SJSA1 (cell line): ENCODE measurements at regions not wholly inside any gene's neighbourhood (a gene's known extent, or its start where the extent isn't known, plus 50 kb on each side); places are given as distances from the start of the nearest gene placed in this dataset.

Experiments
- DNase-seq, 2 experiments: peaks; one replicate each; pipeline ENCODE4 v3.0.0-alpha.2; 2015 to 2020; ENCODE audit warnings: low spot score in 2 of 2, low read depth in 1 of 2
- H3K27ac ChIP-seq: fragments of 250-450 bp; sonication (Bioruptor Pico); 2 replicates; pipeline ENCODE4 v1.5.1; 2020; ENCODE audit warnings: mild to moderate bottlenecking, moderate library complexity
- H3K27me3 ChIP-seq: fragments of 250-450 bp; sonication (Bioruptor Pico); replicated peaks from 2 replicates; pipeline ENCODE4 v1.5.1; 2020; ENCODE audit warnings: mild to moderate bottlenecking, moderate library complexity
- H3K36me3 ChIP-seq: fragments of 250-450 bp; sonication (Bioruptor Pico); 2 replicates; pipeline ENCODE4 v1.5.1; 2020; ENCODE audit warnings: mild to moderate bottlenecking
- H3K4me1 ChIP-seq: fragments of 250-450 bp; sonication (Bioruptor Pico); replicated peaks from 2 replicates; pipeline ENCODE4 v1.6.1; 2021; ENCODE audit warnings: mild to moderate bottlenecking
- H3K4me3 ChIP-seq: fragments of 250-450 bp; sonication (Bioruptor Pico); 2 replicates; pipeline ENCODE4 v1.5.1; 2020; ENCODE audit warnings: mild to moderate bottlenecking
- H3K9me3 ChIP-seq: fragments of 250-450 bp; sonication (Bioruptor Pico); replicated peaks from 2 replicates; pipeline ENCODE4 v1.5.1; 2020; ENCODE audit warnings: mild to moderate bottlenecking

DNA sequence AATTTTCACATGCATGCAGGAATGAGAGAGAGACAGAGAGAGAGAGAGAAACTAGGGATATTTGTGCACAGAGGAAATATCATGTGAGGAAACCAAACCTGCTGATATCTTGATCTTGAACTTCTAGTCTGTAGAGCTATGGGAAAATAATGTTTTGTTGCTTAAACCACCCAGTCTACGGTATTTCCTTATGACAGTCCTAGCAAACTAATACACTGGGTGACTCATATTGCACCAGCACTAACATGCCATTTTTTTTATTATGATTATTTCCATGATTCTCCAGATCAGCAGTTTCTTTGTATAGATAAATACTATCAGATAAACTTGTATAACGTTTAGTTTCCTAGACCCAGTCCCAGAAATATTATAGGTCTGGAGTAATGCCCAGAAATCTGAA, 1259.0 kb downstream of the ZPLD1 start:
- Histone ChIP-seq H3K9me3 (no peaks in the 10 kb centered on the region), H3K36me3 (no peaks in the 10 kb centered on the region), H3K27me3 (no peaks in the 10 kb centered on the region), H3K4me1 (no peaks in the 10 kb centered on the region), H3K4me3 (no peak overlapping the region), H3K27ac (no peak overlapping the region)
- DNase-seq = no peak

DNA sequence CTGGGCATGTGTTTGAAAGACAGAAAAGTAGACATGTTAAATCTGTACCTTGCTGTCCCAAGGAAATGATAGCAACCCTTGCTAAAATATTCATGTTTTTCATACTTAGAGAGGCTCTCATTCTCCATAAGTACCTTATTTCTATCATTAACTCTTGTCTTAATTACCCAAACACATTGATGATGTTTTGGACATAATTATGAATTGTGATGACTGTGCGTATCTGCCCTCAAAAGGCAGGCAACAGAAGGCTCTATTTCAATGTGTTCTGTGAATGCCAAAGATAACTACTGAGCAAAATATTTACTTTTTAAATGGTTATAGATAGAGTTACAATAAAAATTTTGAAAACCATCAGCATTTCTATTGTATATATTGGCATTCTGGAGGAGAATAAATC, 1263.8 kb downstream of the ZPLD1 start:
- Histone ChIP-seq H3K27ac (no peak overlapping the region), H3K4me1 (no peaks in the 10 kb centered on the region), H3K9me3 (no peaks in the 10 kb centered on the region), H3K27me3 (no peaks in the 10 kb centered on the region), H3K36me3 (no peaks in the 10 kb centered on the region), H3K4me3 (no peak overlapping the region)
- DNase-seq = no peak

DNA sequence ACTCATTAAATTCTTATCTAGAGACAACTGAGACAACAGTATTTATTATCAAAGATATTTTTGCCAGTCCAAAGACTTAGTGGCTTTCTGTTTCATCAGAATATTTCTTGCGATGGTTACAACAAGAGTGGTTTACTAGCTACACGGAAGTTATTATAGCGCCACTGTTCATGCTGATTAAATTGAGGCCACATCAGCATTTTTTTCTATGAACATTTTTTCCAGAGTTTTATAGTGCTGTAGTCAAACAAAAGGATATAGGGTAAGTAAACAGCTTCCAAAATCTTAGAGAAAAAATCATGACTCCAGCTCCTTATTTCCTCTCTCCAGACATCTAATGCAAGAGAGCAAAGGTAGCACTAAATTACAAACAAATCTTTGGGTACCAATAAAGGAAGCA, 1264.4 kb downstream of the ZPLD1 start:
- no peak overlapping the region for H3K27ac ChIP-seq
- H3K4me3 ChIP-seq = no peak overlapping the region
- H3K4me1 ChIP-seq = no peaks in the 10 kb centered on the region
- no peaks in the 10 kb centered on the region for H3K9me3 ChIP-seq
- H3K36me3 ChIP-seq = no peaks in the 10 kb centered on the region
- no peaks in the 10 kb centered on the region for H3K27me3 ChIP-seq
- DNase-seq = no peak

DNA sequence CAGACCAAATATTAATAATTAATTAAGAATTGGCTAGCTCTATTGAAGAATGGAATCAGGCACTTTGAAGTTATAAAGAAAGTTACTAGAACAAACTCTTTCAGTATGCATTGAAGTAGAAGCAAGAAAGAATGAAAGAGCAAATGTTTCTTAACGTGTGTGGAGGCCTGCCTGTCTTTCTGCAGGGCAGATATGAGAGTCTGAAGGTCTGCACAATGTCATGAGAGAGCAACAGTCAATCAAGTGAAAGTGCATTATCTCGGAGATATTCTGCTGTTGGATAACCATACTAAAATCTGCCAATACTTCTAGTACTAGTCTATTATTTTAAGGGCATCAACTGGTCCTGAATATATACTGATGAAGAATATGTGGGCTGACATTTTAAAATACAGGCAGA, 1270.8 kb downstream of the ZPLD1 start:
- no peak for DNase-seq
- Histone ChIP-seq H3K4me1 (no peaks in the 10 kb centered on the region), H3K27ac (no peak overlapping the region), H3K4me3 (no peak overlapping the region), H3K27me3 (no peaks in the 10 kb centered on the region), H3K9me3 (no peaks in the 10 kb centered on the region), H3K36me3 (no peaks in the 10 kb centered on the region)

DNA sequence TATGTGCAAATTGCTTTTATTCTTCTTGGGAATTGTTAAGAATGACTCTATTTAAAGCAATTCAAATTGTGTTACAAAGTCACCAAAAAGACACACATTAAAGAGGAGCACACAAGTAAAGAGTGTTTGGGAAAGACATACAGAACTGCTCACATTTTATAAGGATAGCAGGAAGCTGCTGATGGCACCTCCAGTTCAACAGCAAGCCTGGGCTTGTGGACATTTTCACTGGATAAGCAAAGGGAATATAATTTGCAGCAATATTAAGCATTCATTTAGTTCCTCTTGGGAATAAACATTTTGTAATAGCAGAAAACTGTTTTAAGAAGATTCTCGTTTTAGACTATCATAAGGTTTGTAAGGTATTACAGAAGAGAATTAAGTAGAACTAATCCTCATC, 1271.9 kb downstream of the ZPLD1 start:
- H3K4me1 ChIP-seq = no peaks in the 10 kb centered on the region
- no peaks in the 10 kb centered on the region for H3K9me3 ChIP-seq
- no peaks in the 10 kb centered on the region for H3K27me3 ChIP-seq
- DNase-seq = no peak
- no peak overlapping the region for H3K27ac ChIP-seq
- no peaks in the 10 kb centered on the region for H3K36me3 ChIP-seq
- no peak overlapping the region for H3K4me3 ChIP-seq

DNA sequence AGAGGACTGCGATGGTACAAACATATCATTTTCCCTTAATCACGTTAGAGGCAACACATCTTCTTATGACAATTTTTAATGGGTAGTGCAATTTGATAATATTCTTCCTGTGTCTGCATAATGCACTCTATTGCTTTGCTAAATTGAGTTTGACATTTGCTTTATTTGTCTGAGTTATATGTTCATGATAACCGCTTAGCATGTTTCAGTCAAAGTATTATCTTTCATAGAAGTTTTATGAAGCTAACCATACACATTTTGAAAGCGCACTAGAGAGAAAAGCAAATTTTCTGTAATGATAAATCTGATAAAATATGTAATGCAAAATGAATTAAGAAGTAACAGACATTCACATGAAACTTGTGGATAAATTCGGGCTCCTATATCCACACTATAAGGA, 1276.9 kb downstream of the ZPLD1 start:
- no peak for DNase-seq
- Histone ChIP-seq H3K9me3 (no peaks in the 10 kb centered on the region), H3K4me1 (no peaks in the 10 kb centered on the region), H3K27ac (no peak overlapping the region), H3K27me3 (no peaks in the 10 kb centered on the region), H3K4me3 (no peak overlapping the region), H3K36me3 (no peaks in the 10 kb centered on the region)

DNA sequence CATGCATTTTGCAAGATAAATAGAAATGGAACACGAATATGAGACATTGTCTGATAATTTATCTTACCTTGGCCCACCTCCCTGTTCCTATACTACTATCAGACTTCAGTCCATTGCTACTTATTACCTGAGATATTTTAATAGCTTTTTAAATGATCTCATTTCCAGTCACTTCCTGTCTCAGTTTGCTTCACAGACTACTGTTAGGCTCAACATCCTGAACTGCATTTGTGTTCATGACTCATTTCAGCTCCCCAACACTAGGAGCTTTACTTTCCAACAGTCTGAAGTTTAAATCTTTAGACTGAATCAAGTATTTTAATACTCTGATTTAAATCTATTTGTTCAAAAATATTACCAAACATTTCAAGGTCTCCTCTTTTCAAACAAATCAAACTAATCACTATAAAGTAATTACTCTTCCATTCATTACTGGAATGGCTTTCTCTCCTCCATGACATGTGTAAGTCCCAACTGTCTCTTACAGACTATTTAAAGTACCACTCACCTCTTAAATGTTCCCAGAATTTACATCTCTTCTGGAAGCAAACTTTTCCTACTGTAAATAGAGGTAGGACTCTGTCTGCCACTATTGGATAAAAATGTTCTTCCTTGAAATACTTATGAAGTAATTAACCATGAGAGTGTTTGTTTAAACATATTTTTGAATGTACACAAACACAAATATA, 1277.6 kb downstream of the ZPLD1 start:
- no peaks in the 10 kb centered on the region for H3K27me3 ChIP-seq
- no peaks in the 10 kb centered on the region for H3K9me3 ChIP-seq
- no peaks in the 10 kb centered on the region for H3K4me1 ChIP-seq
- no peak overlapping the region for H3K27ac ChIP-seq
- no peak overlapping the region for H3K4me3 ChIP-seq
- no peaks in the 10 kb centered on the region for H3K36me3 ChIP-seq
- DNase-seq = no peak

DNA sequence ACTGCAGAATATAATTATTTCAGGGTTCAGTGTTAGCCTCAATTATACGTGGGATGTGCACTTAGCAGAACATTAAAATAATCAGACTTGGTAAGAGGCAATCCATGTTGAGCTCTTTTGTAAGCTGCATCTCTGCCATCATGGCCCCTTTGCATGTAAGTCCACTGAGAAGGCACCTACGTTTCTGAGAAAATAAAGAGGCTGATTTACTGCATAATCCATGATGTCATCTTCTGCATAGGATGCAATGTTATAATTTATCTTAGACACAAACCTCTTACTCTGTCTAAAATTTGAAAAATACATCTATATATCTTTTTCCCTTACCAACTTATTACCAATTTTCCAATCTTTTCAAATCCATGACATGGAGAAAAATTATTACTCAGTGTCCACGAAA, 1294.7 kb downstream of the ZPLD1 start:
- H3K27ac ChIP-seq = no peak overlapping the region
- DNase-seq = no peak
- no peaks in the 10 kb centered on the region for H3K27me3 ChIP-seq

DNA sequence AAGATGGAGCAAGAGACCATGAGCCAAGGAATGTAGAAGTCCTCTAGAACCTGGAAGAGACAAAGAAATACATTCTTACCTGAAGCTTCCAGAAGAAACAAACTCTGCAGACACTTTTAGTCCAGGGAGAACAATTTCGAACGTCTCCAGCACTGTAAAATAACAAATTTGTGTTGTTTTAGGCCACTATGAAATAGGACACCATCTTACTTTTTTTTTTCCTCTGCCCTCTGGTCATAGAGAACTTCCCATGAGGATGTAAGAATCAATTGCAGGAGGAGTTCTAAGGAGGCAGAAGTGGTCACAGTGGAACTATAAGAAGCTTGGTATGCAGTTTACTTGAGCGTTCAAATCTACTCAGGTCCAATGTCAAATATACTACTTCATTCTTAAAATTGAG, 1295.9 kb downstream of the ZPLD1 start:
- Histone ChIP-seq H3K4me1 (no peaks in the 10 kb centered on the region), H3K9me3 (no peaks in the 10 kb centered on the region), H3K36me3 (no peaks in the 10 kb centered on the region), H3K27ac (no peak overlapping the region), H3K4me3 (no peak overlapping the region), H3K27me3 (no peaks in the 10 kb centered on the region)
- no peak for DNase-seq

More for the DNA sequence above, 1294.7 kb downstream of the ZPLD1 start:
- no peaks in the 10 kb centered on the region for H3K9me3 ChIP-seq
- H3K4me1 ChIP-seq = no peaks in the 10 kb centered on the region
- H3K4me3 ChIP-seq = no peak overlapping the region
- H3K36me3 ChIP-seq = no peaks in the 10 kb centered on the region

DNA sequence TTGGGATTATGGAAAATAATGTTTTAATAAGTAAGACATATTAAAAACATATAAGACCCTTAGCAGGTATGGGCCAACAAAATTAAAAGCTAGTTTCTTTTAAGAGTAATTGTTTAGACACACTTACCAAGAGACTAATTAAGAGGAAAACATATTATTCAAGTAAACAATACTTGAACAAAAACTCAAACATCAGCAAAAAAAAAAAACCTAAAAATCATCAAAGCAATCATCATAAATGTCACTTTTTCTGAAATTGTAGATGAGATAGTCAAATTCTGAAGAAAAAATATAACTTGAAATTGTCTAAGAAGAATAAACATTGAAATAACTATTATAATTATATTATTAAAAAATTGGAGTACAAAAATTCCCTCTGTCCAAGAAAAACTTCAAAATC, 1318.2 kb downstream of the ZPLD1 start:
- no peak for DNase-seq
- no peak overlapping the region for H3K4me3 ChIP-seq
- no peaks in the 10 kb centered on the region for H3K27me3 ChIP-seq
- no peaks in the 10 kb centered on the region for H3K9me3 ChIP-seq
- no peaks in the 10 kb centered on the region for H3K4me1 ChIP-seq
- no peaks in the 10 kb centered on the region for H3K36me3 ChIP-seq
- H3K27ac ChIP-seq = no peak overlapping the region

DNA sequence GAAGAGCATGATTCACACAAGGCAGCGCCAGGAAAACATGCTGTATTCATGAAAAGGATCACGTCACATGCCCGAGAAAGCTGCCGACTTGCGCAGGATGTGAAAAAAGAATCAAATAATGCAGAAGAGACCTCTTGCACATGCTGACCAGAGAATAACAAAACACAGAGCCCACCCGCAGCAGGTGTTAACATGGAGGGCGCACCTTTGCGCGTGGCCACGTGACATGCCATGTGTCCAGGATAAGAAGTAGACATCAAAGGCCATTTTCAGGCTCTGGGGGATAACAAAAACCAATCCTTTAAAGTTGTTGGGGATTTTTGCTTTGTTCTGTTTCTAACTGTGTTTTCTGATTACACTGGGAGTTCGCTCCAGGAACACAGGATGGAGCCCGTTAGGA, 1332.8 kb downstream of the ZPLD1 start:
- H3K9me3 ChIP-seq = no peaks in the 10 kb centered on the region
- no peak for DNase-seq
- H3K4me1 ChIP-seq = no peaks in the 10 kb centered on the region
- no peaks in the 10 kb centered on the region for H3K36me3 ChIP-seq
- H3K27me3 ChIP-seq = no peaks in the 10 kb centered on the region
- H3K4me3 ChIP-seq = no peak overlapping the region
- H3K27ac ChIP-seq = no peak overlapping the region

DNA sequence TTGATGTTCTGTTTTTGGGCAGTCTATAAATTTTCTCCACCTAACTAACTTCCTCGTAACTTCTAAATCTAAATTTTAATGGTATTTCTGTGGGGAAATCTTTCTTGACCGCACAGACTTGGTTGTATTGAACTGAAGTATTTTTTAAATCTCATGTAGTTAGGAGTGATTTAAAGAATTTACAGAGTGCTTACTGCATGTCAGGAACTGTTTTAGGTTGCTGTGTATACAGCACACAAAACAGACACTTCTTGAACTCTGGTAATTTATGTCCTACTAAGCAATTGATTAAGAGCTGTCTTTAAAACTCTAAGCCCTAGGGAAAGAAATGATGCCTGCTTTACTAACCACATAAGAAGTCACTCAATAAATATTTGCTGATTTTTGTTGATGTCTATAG, 1350.2 kb downstream of the ZPLD1 start:
- Histone ChIP-seq H3K36me3 (no peaks in the 10 kb centered on the region), H3K9me3 (no peaks in the 10 kb centered on the region), H3K4me1 (no peaks in the 10 kb centered on the region), H3K4me3 (no peak overlapping the region), H3K27ac (no peak overlapping the region), H3K27me3 (no peaks in the 10 kb centered on the region)
- no peak for DNase-seq

DNA sequence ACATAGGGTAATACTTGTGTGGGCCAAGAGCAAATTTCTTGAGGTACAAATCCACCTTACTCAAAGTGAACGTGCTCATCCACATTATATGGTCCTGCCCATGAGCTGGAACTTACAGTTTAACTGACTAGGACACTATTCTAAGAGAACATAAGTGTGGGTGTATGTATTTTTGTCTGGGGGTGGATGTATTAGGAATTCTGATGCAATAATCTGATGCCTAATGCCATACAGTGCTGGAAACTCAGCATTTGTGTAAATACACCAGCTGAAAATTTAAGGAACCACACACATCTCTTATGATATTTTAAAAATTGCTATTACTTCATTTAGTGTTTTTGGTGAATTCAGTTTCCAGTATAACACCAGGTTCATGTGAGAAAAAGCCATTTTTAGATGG, 1350.7 kb downstream of the ZPLD1 start:
- Histone ChIP-seq H3K27me3 (no peaks in the 10 kb centered on the region), H3K36me3 (no peaks in the 10 kb centered on the region), H3K27ac (no peak overlapping the region), H3K9me3 (no peaks in the 10 kb centered on the region), H3K4me1 (no peaks in the 10 kb centered on the region), H3K4me3 (no peak overlapping the region)
- no peak for DNase-seq

DNA sequence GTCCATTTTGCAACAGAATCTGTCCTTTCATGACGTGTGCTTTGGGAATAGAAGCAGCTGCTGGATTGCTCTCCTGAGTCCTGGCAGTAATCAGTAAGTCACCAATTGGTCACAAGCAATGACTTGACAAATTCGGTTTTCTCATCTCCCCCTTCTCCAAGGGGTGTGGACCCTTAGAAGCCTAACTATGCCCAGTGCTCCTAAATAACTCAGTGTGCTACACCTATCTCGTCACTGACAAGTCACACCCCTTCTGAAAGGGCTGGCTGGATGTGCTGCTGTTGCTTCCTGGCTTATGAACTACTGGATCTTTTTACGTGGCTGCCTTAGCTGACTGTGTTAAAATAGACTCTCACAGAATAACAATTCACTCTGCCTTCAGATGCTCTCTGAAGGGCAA, 1351.5 kb downstream of the ZPLD1 start:
- no peak for DNase-seq
- Histone ChIP-seq H3K36me3 (no peaks in the 10 kb centered on the region), H3K27me3 (no peaks in the 10 kb centered on the region), H3K27ac (no peak overlapping the region), H3K4me1 (no peaks in the 10 kb centered on the region), H3K9me3 (no peaks in the 10 kb centered on the region), H3K4me3 (no peak overlapping the region)

DNA sequence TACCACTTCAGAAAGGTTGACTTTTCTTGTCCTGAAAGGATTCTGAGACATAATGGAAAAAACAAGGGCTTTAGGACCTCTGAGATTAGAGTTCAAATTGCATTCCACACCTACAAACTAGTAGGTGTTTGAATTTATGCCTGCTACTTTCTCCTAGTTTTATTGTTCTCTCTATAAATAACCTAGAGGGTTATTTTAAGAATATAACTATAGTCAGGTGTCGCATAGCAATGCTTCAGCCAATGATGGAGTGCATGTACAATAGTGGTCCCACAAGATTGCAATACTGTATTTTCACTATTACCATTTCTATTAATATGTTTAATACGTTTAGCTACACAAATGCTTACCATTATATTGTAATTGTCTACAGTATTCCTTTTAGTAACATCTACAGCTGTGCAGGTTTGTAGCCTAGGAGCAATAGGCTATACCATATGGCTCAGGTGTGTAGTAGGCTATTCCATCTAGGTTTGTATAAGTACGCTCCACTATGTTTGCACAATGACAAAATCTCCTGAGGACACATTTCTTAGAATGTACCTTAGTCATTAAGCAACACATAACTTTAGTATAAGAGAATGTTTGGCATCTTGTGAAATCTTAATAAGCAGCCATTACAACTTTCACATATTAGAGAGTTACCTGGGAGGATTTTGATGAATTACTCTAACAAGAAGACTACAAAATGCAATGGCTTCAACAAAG, 1352.5 kb downstream of the ZPLD1 start:
- no peak for DNase-seq
- Histone ChIP-seq H3K4me1 (no peaks in the 10 kb centered on the region), H3K27ac (no peak overlapping the region), H3K4me3 (no peak overlapping the region), H3K9me3 (no peaks in the 10 kb centered on the region), H3K36me3 (no peaks in the 10 kb centered on the region), H3K27me3 (no peaks in the 10 kb centered on the region)
